ENCODE measurements at regions not wholly inside any gene's neighbourhood (a gene's known extent, or its start where the extent isn't known, plus 50 kb on each side); places are given as distances from the start of the nearest gene placed in this dataset.
"Not testable (repeated sequence)": the region's sequence is repeated elsewhere in the genome, so short reads cannot be mapped to it uniquely, and the experiment has no call there.

DNA sequence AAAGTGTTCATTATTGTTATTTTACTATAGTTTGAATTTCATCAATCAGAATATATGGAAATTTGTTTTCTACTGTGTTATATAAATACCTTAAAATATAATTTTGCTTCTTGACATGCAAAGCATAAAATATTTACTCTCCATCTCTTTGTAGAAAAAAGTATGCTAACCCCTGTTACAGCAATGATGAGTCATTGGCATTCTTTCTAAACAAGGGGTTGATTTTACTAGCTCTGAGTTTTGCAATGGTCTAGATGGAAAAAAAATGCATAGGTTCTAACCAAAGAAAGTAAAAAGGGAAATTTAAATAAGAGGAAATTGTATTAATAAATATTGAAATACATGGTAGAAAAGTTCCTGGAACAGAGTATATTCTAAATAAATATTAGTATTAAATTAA, 990.2 kb upstream of the ATXN7L3B start:
- Mint-ChIP-seq H3K27ac (no peak overlapping the region), H3K4me1 (no peaks in the 10 kb centered on the region), H3K4me3 (no peak overlapping the region), H3K36me3 (no peaks in the 10 kb centered on the region), H3K9me3 (peaks cover 3% of the 10 kb centered on the region in 2 donors), H3K27me3 (no peaks in the 10 kb centered on the region)
- DNase-seq (no peak), ATAC-seq (replicated peaks) (no peak)

DNA sequence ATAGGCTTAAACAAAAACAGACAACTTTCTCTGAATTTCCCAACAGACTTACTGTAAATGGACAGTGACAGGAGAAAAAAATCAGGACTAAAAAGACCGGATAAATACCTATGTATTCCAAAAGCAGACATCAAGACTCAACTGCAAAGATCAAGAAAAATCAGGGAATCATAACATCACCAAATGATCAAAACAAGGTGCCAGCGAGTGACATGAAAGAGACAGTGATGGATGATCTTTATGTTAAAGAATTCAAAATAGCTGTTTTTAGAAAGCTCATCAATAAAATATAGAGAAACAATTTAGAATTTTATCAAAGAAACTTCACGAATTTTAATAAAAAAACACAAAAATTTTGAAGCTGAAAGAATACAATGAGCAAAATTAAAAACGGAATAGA, 952.5 kb upstream of the ATXN7L3B start:
- peaks cover 4 to 7% of the 10 kb centered on the region in 2 donors for H3K9me3 Mint-ChIP-seq
- ATAC-seq (replicated peaks): no peak
- H3K36me3 Mint-ChIP-seq: no peaks in the 10 kb centered on the region
- DNase-seq: no peak
- no peak overlapping the region for H3K4me3 Mint-ChIP-seq
- H3K4me1 Mint-ChIP-seq: no peaks in the 10 kb centered on the region
- H3K27ac Mint-ChIP-seq: no peak overlapping the region
- no peaks in the 10 kb centered on the region for H3K27me3 Mint-ChIP-seq

DNA sequence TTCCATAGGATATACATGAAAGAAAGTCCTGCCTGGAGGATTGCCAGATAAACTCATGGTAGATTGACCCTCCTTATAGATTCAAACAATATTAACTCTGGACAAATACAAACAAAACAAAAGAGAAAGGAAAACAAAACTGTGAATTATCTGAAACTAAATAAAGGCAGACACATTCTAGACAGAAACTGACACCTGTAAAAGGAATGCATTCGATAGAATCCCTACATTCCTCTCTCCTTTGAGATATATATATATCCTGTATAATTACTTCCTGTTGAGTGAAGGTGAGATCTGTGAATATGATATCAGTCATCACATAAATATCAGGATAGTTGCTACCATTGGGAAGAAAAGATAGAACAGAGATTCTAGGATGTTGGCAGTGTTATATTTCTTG, 948.4 kb upstream of the ATXN7L3B start:
- ATAC-seq (replicated peaks) (no peak), DNase-seq (no peak)
- Mint-ChIP-seq H3K9me3 (peaks cover 0 to 10% of the 10 kb centered on the region in 2 donors), H3K36me3 (no peaks in the 10 kb centered on the region), H3K4me3 (no peak overlapping the region), H3K27me3 (no peaks in the 10 kb centered on the region), H3K4me1 (no peaks in the 10 kb centered on the region), H3K27ac (no peak overlapping the region)

DNA sequence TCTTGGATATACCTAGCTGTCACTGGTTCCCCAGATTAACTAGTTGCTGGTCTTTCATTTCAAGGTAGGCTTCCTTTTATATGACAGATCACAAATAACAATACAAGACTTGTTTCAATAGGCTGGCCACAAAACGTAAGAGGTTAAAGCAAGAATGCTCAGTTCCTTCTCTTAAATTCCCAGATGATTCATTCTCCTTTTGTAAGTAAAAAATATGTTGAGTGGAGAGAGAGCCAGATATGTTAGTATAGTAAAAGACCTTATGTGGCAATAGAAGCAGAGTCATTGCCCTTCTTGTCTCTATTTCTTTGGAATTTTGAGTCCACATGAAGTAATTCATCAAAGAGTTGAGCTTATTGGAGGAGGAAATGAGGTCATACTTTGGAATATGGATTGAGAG, 939.0 kb upstream of the ATXN7L3B start:
- Mint-ChIP-seq H3K27ac (no peak overlapping the region), H3K9me3 (peaks cover 0 to 4% of the 10 kb centered on the region in 2 donors), H3K27me3 (no peaks in the 10 kb centered on the region), H3K4me1 (no peaks in the 10 kb centered on the region), H3K4me3 (no peak overlapping the region), H3K36me3 (no peaks in the 10 kb centered on the region)
- ATAC-seq (replicated peaks): peak; percentile 41 to 51
- no peak for DNase-seq

DNA sequence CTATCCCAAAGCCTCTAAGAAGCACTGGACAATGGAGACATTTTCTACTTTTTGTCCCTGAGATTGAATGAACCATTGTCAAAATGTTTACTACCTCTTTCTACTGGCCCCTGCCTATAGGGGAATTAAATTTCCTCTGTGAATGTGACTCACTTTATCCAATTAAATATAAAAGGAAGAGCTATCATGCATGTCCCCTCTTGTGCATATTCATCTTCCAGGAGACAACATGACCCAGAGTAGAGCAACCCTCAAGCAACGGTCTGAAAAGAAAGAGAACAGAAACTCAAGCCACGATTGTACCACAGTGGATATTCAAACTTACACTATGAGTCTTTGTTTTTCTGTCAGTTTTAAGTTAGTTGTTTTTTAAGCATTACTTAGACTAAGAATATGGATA, 938.4 kb upstream of the ATXN7L3B start:
- H3K9me3 Mint-ChIP-seq: peaks cover 0 to 4% of the 10 kb centered on the region in 2 donors
- no peak overlapping the region for H3K4me3 Mint-ChIP-seq
- peak; percentile 66 to 70 for ATAC-seq (replicated peaks)
- H3K4me1 Mint-ChIP-seq: no peaks in the 10 kb centered on the region
- no peak overlapping the region for H3K27ac Mint-ChIP-seq
- H3K27me3 Mint-ChIP-seq: no peaks in the 10 kb centered on the region
- H3K36me3 Mint-ChIP-seq: no peaks in the 10 kb centered on the region
- no peak for DNase-seq

DNA sequence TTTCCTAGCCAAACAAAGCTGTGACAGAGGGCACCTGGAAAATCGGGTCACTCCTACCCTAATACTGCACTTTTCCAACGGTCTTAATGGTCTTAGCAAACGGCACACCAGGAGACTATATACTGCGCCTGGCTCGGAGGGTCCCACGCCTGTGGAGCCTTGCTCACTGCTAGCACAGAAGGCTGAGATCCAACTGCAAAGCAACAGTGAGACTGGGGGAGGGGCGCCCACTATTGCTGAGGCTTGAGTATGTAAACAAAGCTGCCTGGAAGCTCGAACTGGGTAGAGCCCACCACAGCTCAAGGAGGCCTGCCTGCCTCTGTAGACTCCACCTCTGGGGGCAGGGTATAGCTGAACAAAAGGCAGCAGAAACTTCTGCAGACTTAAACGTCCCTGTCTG, 931.7 kb upstream of the ATXN7L3B start:
- not testable (repeated sequence) for H3K4me1 Mint-ChIP-seq; H3K4me3 Mint-ChIP-seq; ATAC-seq (replicated peaks); H3K27me3 Mint-ChIP-seq; H3K27ac Mint-ChIP-seq; DNase-seq; H3K36me3 Mint-ChIP-seq
- H3K9me3 Mint-ChIP-seq: peaks cover 3 to 16% of the 10 kb centered on the region in 2 donors

DNA sequence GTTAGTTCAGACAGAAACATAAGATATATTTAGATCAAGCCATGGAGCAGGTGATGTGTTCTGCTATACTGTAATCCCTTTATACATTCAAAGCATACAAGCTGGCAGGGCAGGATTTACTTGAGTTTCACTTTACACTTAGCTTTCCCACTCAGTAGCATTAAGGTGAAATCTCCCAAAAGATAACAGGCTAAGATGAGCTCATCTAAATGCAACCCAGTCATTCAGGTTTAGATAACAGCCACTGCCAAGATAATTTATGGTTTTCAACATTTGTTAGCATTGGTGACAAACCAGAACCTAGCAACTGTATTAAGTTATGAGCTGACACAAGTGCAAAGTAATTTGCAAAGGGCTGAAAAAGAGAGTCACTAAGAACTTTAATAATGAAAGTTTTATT, 925.1 kb upstream of the ATXN7L3B start:
- DNase-seq: no peak
- Mint-ChIP-seq H3K4me1 (no peaks in the 10 kb centered on the region), H3K27me3 (no peaks in the 10 kb centered on the region), H3K4me3 (no peak overlapping the region), H3K27ac (no peak overlapping the region), H3K9me3 (peaks cover 3 to 16% of the 10 kb centered on the region in 2 donors), H3K36me3 (no peaks in the 10 kb centered on the region)
- no peak for ATAC-seq (replicated peaks)

GRCh38 chr12:73623421-73623820, 914.2 kb upstream of the ATXN7L3B start:
- Mint-ChIP-seq H3K27ac (no peak overlapping the region), H3K27me3 (no peaks in the 10 kb centered on the region), H3K36me3 (no peaks in the 10 kb centered on the region), H3K4me3 (no peak overlapping the region), H3K9me3 (peaks cover 0 to 5% of the 10 kb centered on the region in 2 donors), H3K4me1 (no peaks in the 10 kb centered on the region)
- ATAC-seq (replicated peaks) (no peak), DNase-seq (no peak)

GRCh38 chr12:73625226-73625625, 912.4 kb upstream of the ATXN7L3B start:
- H3K4me1 Mint-ChIP-seq: no peaks in the 10 kb centered on the region
- no peak overlapping the region for H3K4me3 Mint-ChIP-seq
- ATAC-seq (replicated peaks) (no peak), DNase-seq (no peak)
- no peaks in the 10 kb centered on the region for H3K36me3 Mint-ChIP-seq
- peaks cover 0 to 5% of the 10 kb centered on the region in 2 donors for H3K9me3 Mint-ChIP-seq
- H3K27me3 Mint-ChIP-seq: no peaks in the 10 kb centered on the region
- no peak overlapping the region for H3K27ac Mint-ChIP-seq

- Mint-ChIP-seq H3K4me1 (no peaks in the 10 kb centered on the region), H3K27me3 (no peaks in the 10 kb centered on the region), H3K36me3 (no peaks in the 10 kb centered on the region), H3K27ac (no peak overlapping the region), H3K9me3 (no peaks in the 10 kb centered on the region), H3K4me3 (no peak overlapping the region)
- no peak for DNase-seq
- no peak for ATAC-seq (replicated peaks)
Measured at GRCh38 chr12:73629171-73629570, 908.5 kb upstream of the ATXN7L3B start.

DNA sequence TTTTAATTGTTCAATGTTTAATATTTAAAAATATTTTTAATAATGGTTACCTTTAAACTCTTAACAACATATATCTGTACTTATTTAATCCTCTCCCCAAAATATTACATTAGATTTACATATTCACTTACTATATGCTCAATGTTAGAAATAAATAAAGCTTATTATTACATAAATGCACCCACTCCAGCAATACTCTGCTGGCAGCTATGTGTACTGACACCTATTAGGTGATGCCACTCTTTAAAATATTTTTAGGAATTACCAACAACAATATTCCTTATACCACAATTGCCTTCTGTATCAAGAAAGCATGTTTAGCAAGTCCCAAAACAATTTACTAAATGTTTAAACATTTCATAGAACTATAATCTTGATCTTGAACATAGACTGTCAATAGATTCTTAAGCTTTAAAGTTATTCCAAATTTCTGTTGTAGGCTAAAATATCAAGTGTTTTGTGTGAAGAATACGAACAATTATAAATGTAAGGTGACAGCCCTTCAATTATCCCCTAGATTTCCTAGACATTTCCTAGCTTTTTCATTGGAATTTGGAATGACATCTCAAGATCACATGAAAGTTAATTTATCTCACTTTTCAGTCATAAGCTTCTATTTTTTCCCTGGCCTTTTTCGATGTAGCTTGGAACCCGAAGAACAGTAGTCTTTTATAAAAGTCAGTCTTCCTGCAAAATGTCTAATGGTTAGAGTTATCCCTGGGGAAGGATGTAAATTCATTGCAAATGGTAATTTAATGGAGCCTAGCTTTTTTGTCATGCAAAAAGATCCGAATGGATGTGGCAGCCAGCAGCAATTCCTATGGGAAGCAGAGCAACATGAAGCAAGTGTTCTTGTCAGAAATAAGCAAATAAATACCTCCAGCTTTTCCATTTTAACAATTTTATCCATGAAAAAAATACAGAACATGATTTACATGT, 907.5 kb upstream of the ATXN7L3B start:
- no peaks in the 10 kb centered on the region for H3K4me1 Mint-ChIP-seq
- no peak overlapping the region for H3K27ac Mint-ChIP-seq
- DNase-seq (no peak), ATAC-seq (replicated peaks) (no peak)
- H3K9me3 Mint-ChIP-seq: no peaks in the 10 kb centered on the region
- no peaks in the 10 kb centered on the region for H3K36me3 Mint-ChIP-seq
- H3K4me3 Mint-ChIP-seq: no peak overlapping the region
- no peaks in the 10 kb centered on the region for H3K27me3 Mint-ChIP-seq

- Mint-ChIP-seq H3K27me3 (no peaks in the 10 kb centered on the region), H3K4me3 (no peak overlapping the region), H3K4me1 (no peaks in the 10 kb centered on the region), H3K36me3 (no peaks in the 10 kb centered on the region), H3K27ac (no peak overlapping the region), H3K9me3 (peaks cover 0 to 2% of the 10 kb centered on the region in 2 donors)
- DNase-seq: no peak
- ATAC-seq (replicated peaks): no peak
Measured at GRCh38 chr12:73632191-73632590, 905.4 kb upstream of the ATXN7L3B start.

DNA sequence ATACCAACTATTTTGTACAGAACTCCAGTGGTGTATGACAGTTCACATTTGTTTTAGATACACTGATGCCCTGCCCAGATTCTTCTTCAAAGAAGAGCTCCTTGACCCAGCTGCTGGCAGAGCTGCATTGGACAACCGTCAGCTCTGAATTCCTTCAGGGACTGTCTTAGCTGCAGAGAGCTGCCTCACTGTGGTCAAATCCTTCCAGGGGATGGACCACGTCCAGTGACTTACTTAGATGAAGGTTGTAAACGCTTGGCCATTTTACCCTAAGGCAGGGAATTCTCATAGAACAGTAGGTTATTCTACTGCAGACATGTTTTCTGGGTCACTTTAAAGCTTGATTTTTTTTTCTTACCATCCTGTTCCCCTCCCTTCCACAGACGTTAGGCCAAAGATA, 905.0 kb upstream of the ATXN7L3B start:
- no peak overlapping the region for H3K4me3 Mint-ChIP-seq
- DNase-seq (no peak), ATAC-seq (replicated peaks) (no peak)
- H3K36me3 Mint-ChIP-seq: no peaks in the 10 kb centered on the region
- H3K27me3 Mint-ChIP-seq: no peaks in the 10 kb centered on the region
- H3K4me1 Mint-ChIP-seq: no peaks in the 10 kb centered on the region
- no peak overlapping the region for H3K27ac Mint-ChIP-seq
- H3K9me3 Mint-ChIP-seq: peaks cover 0 to 2% of the 10 kb centered on the region in 2 donors

- not testable (repeated sequence) for H3K4me3 Mint-ChIP-seq; H3K9me3 Mint-ChIP-seq; H3K27me3 Mint-ChIP-seq; DNase-seq; H3K36me3 Mint-ChIP-seq; H3K4me1 Mint-ChIP-seq; H3K27ac Mint-ChIP-seq; ATAC-seq (replicated peaks)
Measured at GRCh38 chr12:73639397-73639796, 898.2 kb upstream of the ATXN7L3B start.

DNA sequence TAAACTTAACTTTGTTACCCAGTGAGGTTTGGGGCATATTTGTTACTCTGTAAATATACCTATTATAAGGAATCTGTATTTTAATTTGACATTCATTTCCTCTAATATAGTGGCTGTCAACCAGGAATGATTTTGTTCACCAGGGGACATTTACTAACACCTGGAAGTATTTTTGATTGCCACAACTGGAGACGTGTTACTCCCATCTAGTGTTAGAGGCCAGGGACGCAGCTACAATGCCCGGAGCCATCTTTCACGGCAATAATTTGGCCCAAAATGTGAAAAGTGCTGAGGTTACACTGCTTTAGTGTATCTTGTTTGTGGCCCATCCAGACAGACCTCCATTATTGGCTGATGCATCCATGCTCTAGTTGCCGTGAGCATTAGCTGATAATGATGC, 881.3 kb upstream of the ATXN7L3B start:
- H3K4me3 Mint-ChIP-seq: no peak overlapping the region
- no peak for ATAC-seq (replicated peaks)
- H3K27ac Mint-ChIP-seq: no peak overlapping the region
- no peaks in the 10 kb centered on the region for H3K4me1 Mint-ChIP-seq
- no peak for DNase-seq
- peaks cover 7 to 9% of the 10 kb centered on the region in 2 donors for H3K9me3 Mint-ChIP-seq
- no peaks in the 10 kb centered on the region for H3K36me3 Mint-ChIP-seq
- H3K27me3 Mint-ChIP-seq: no peaks in the 10 kb centered on the region
